ENCODE measurements at regions not wholly inside any gene's neighbourhood (a gene's known extent, or its start where the extent isn't known, plus 50 kb on each side); places are given as distances from the start of the nearest gene placed in this dataset.
"Not testable (repeated sequence)": the region's sequence is repeated elsewhere in the genome, so short reads cannot be mapped to it uniquely, and the experiment has no call there.

DNA sequence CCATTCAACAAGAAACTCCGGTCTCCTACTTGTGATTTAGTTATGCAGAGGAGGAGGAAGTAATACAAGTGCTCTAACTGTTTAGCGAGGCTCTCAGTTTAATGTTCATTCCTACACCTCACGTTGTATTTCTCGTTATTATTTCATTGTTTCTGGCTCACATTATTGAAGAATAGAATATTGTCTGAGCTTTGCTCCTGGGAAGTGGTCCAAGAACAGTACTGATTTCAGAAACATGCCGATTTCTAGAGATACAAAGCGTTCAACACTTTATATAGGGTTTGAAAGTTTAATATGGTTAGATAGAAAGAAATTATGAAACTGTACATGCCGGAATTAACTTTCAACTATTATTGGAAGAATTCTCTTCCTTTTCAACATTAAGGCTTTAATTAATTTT lies 1145.5 kb downstream of the TBL1XR1 start:
- no peak overlapping the region for H3K4me3 ChIP-seq (ENCODE audit: low read depth, poor library complexity, severe bottlenecking)
- DNase-seq (ENCODE audit: low spot score in 2 of 2) = no peak
- TF ChIP-seq, protein P1, sequence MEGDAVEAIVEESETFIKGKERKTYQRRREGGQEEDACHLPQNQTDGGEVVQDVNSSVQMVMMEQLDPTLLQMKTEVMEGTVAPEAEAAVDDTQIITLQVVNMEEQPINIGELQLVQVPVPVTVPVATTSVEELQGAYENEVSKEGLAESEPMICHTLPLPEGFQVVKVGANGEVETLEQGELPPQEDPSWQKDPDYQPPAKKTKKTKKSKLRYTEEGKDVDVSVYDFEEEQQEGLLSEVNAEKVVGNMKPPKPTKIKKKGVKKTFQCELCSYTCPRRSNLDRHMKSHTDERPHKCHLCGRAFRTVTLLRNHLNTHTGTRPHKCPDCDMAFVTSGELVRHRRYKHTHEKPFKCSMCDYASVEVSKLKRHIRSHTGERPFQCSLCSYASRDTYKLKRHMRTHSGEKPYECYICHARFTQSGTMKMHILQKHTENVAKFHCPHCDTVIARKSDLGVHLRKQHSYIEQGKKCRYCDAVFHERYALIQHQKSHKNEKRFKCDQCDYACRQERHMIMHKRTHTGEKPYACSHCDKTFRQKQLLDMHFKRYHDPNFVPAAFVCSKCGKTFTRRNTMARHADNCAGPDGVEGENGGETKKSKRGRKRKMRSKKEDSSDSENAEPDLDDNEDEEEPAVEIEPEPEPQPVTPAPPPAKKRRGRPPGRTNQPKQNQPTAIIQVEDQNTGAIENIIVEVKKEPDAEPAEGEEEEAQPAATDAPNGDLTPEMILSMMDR (IDR thresholded peaks at IDR 0.05) = no peak
- TF ChIP-seq POLR2A (IDR thresholded peaks at IDR 0.05) = no peak
- intact Hi-C loops (cut with DNase I; ENCODE audit: low total_unique reads) = no loop called here
- 55 to 79% methylated on average over 7 of the region's 7 CpGs for WGBS, 2 donors

GRCh38 chr3:176046703-176047102 lies 1150.6 kb downstream of the TBL1XR1 start:
- intact Hi-C loops (cut with DNase I; ENCODE audit: low total_unique reads) = no loop called here
- no peak for DNase-seq (ENCODE audit: low spot score in 2 of 2)
- TF ChIP-seq POLR2A (IDR thresholded peaks at IDR 0.05) = no peak
- TF ChIP-seq, protein P1 (IDR thresholded peaks at IDR 0.05) = no peak
- 84 to 87% methylated on average over 2 of the region's 2 CpGs for WGBS, 2 donors
- H3K4me3 ChIP-seq (ENCODE audit: low read depth, poor library complexity, severe bottlenecking) = no peak overlapping the region

GRCh38 chr3:176041812-176042211 lies 1155.5 kb downstream of the TBL1XR1 start:
- intact Hi-C loops (cut with DNase I; ENCODE audit: low total_unique reads) = loop anchor here (5.0 kb wide), 1 partner anchor 855 kb away; no protein-coding TSS in a partner anchor
- 52 to 55% methylated on average over 2 of the region's 2 CpGs for WGBS, 2 donors
- no peak overlapping the region for H3K4me3 ChIP-seq (ENCODE audit: low read depth, poor library complexity, severe bottlenecking)
- TF ChIP-seq, protein P1 (IDR thresholded peaks at IDR 0.05) = no peak
- no peak for DNase-seq (ENCODE audit: low spot score in 2 of 2)

GRCh38 chr3:176041185-176041584 lies 1156.1 kb downstream of the TBL1XR1 start:
- H3K4me3 ChIP-seq (ENCODE audit: low read depth, poor library complexity, severe bottlenecking) = no peak overlapping the region
- TF ChIP-seq, protein P1 (IDR thresholded peaks at IDR 0.05) = no peak
- no peak for TF ChIP-seq POLR2A (IDR thresholded peaks at IDR 0.05)
- no peak for DNase-seq (ENCODE audit: low spot score in 2 of 2)
- WGBS, 2 donors = 94% methylated on average over 4 of the region's 4 CpGs
- intact Hi-C loops (cut with DNase I; ENCODE audit: low total_unique reads) = loop anchor here (5.0 kb wide), 1 partner anchor 854 kb away; no protein-coding TSS in a partner anchor

DNA sequence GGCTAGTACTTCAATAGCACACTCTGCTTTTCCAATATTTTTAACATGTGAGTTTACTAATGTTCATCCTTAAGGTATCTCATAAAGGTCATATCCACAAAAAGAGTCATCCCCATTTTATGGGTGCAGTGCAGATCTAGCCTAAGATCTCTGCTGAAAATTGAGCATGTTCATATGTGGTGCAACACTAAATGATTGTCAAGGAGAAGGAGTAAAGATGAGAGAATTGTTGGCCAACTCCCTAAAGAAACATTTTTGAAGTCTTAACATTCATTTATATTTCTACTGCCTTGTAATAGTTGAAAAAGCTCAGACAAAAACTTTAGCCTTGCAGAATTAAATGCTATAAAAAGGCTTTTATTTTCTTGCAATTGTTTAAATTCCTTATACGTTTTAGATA lies 1159.6 kb downstream of the TBL1XR1 start:
- no peak for DNase-seq (ENCODE audit: low spot score in 2 of 2)
- 62 to 63% methylated on average over 1 of the region's 1 CpG for WGBS, 2 donors
- TF ChIP-seq, protein P1 (IDR thresholded peaks at IDR 0.05) = no peak
- no peak for TF ChIP-seq POLR2A (IDR thresholded peaks at IDR 0.05)
- no peak overlapping the region for H3K4me3 ChIP-seq (ENCODE audit: low read depth, poor library complexity, severe bottlenecking)
- intact Hi-C loops (cut with DNase I; ENCODE audit: low total_unique reads) = no loop called here

- 63 to 67% methylated on average over 4 of the region's 4 CpGs for WGBS, 2 donors
- no peak overlapping the region for H3K4me3 ChIP-seq (ENCODE audit: low read depth, poor library complexity, severe bottlenecking)
- TF ChIP-seq, protein P1 (IDR thresholded peaks at IDR 0.05) = no peak
- no peak for TF ChIP-seq POLR2A (IDR thresholded peaks at IDR 0.05)
- intact Hi-C loops (cut with DNase I; ENCODE audit: low total_unique reads) = no loop called here
- no peak for DNase-seq (ENCODE audit: low spot score in 2 of 2)
These were observed 1165.2 kb downstream of the TBL1XR1 start for GRCh38 chr3:176032043-176032442.

- WGBS, 2 donors = 88 to 96% methylated on average over 18 to 19 of the region's 20 CpGs
- H3K4me3 ChIP-seq (ENCODE audit: low read depth, poor library complexity, severe bottlenecking); DNase-seq (ENCODE audit: low spot score in 2 of 2); intact Hi-C loops (cut with DNase I; ENCODE audit: low total_unique reads): not testable (repeated sequence)
These were observed 1157.1 kb downstream of the NAALADL2 start for GRCh38 chr3:176016203-176016602.

GRCh38 chr3:176015228-176015627 lies 1156.1 kb downstream of the NAALADL2 start:
- WGBS, 2 donors = 96 to 99% methylated on average over 5 of the region's 5 CpGs
- H3K4me3 ChIP-seq (ENCODE audit: low read depth, poor library complexity, severe bottlenecking); intact Hi-C loops (cut with DNase I; ENCODE audit: low total_unique reads); DNase-seq (ENCODE audit: low spot score in 2 of 2): not testable (repeated sequence)

All from lower leg skin (tissue), 4 donors.